OCI-LY1 (cell line): ENCODE measurements at regions not wholly inside any gene's neighbourhood (a gene's known extent, or its start where the extent isn't known, plus 50 kb on each side); places are given as distances from the start of the nearest gene placed in this dataset.

Experiments used
- H2AFZ ChIP-seq: fragments of 200-600 bp; sonication (generic), shearing (Covaris generic); 2 replicates; pipeline ENCODE4 v1.6.0; 2014; ENCODE audit warnings: antibody characterized with exemption, mild to moderate bottlenecking, low read length
- H3F3A ChIP-seq: fragments of 200-600 bp; sonication (generic), shearing (Covaris generic); 2 replicates; pipeline ENCODE4 v1.6.0; 2014; ENCODE audit warnings: mild to moderate bottlenecking, antibody characterized with exemption, low read length, moderate library complexity; ENCODE audit not compliant: insufficient read depth
- H3K27ac ChIP-seq: fragments of 200-600 bp; sonication (generic); 2 replicates; pipeline ENCODE4 v1.5.1; 2014; ENCODE audit warnings: low read length, mixed run types, mild to moderate bottlenecking, low read depth; ENCODE audit not compliant: poor library complexity, severe bottlenecking
- H3K27me3 ChIP-seq: fragments of 200-600 bp; sonication (generic); 2 replicates; pipeline ENCODE4 v1.6.0; 2014; ENCODE audit warnings: antibody characterized with exemption, mild to moderate bottlenecking, low read length, moderate library complexity; ENCODE audit not compliant: insufficient read depth
- H3K36me3 ChIP-seq: fragments of 200-600 bp; sonication (generic); 2 replicates; pipeline ENCODE4 v1.6.1; 2014; ENCODE audit warnings: mild to moderate bottlenecking, antibody characterized with exemption, low read length, moderate library complexity, mixed read lengths; ENCODE audit not compliant: insufficient read depth
- H3K4me1 ChIP-seq: fragments of 200-600 bp; sonication (generic); 2 replicates; pipeline ENCODE4 v1.5.1; 2014; ENCODE audit warnings: mild to moderate bottlenecking, low read length, moderate library complexity; ENCODE audit not compliant: insufficient read depth, severe bottlenecking
- H3K4me2 ChIP-seq: fragments of 200-600 bp; sonication (generic), shearing (Covaris generic); 2 replicates; pipeline ENCODE4 v1.6.1; 2014; ENCODE audit warnings: low read length
- H3K4me3 ChIP-seq: fragments of 200-600 bp; sonication (generic); 2 replicates; pipeline ENCODE4 v1.5.1; 2014; ENCODE audit warnings: low read length, low read depth, mild to moderate bottlenecking, mixed read lengths; ENCODE audit not compliant: poor library complexity, severe bottlenecking
- H3K79me2 ChIP-seq: fragments of 200-600 bp; shearing (Covaris generic); 2 replicates; pipeline ENCODE4 v1.6.1; 2016; ENCODE audit warnings: mixed run types, low read length, mixed read lengths; ENCODE audit not compliant: insufficient read depth
- H3K9ac ChIP-seq: fragments of 200-600 bp; sonication (generic), shearing (Covaris generic); 2 replicates; pipeline ENCODE4 v1.6.1; 2014; ENCODE audit warnings: mild to moderate bottlenecking, low read length, mixed read lengths
- H3K9me2 ChIP-seq: fragments of 200-600 bp; sonication (generic), shearing (Covaris generic); 2 replicates; pipeline ENCODE4 v1.6.1; 2014; ENCODE audit warnings: low read depth, mild to moderate bottlenecking, low read length, mixed read lengths
- H3K9me3 ChIP-seq: fragments of 200-600 bp; shearing (Covaris generic); 2 replicates; pipeline ENCODE4 v1.6.1; 2014; ENCODE audit warnings: low read length, mixed read lengths
- H4K20me1 ChIP-seq: fragments of 200-600 bp; sonication (generic), shearing (Covaris generic); 2 replicates; pipeline ENCODE4 v1.6.0; 2016; ENCODE audit warnings: mild to moderate bottlenecking, low read length; ENCODE audit not compliant: insufficient read depth
- CTCF ChIP-seq: fragments of 200-600 bp; sonication (generic), shearing (Covaris generic); IDR thresholded peaks from 2 replicates; pipeline ENCODE4 v1.5.1; 2017; ENCODE audit warnings: mild to moderate bottlenecking, antibody characterized with exemption, low read length, moderate library complexity, mixed read lengths
- EZH2 ChIP-seq: fragments of 200-600 bp; sonication (generic), shearing (Covaris generic); IDR thresholded peaks from 2 replicates; pipeline ENCODE4 v1.8.0; 2017; ENCODE audit warnings: borderline replicate concordance, mixed run types, mild to moderate bottlenecking, antibody characterized with exemption, low read length, moderate library complexity, mixed read lengths

- no peaks in the 10 kb centered on the region for H4K20me1 ChIP-seq
- H3K27me3 ChIP-seq: peaks cover 5% of the 10 kb centered on the region
- H3K4me1 ChIP-seq: no peaks in the 10 kb centered on the region
- H3K79me2 ChIP-seq: no peaks in the 10 kb centered on the region
- no peaks in the 10 kb centered on the region for H3F3A ChIP-seq
- no peak overlapping the region for H3K4me2 ChIP-seq
- H3K9me3 ChIP-seq: no peaks in the 10 kb centered on the region
- no peak overlapping the region for H2AFZ ChIP-seq
- no peak overlapping the region for H3K9ac ChIP-seq
- H3K4me3 ChIP-seq: no peak overlapping the region
- no peaks in the 10 kb centered on the region for H3K9me2 ChIP-seq
- TF ChIP-seq CTCF (no peak), EZH2 (no peak)
- H3K36me3 ChIP-seq: no peaks in the 10 kb centered on the region
- H3K27ac ChIP-seq: no peak overlapping the region
These were observed 230.7 kb downstream of the NFATC2 start for GRCh38 chr20:51311636-51312479.

- no peak for TF ChIP-seq CTCF
- no peak for TF ChIP-seq EZH2
- Histone ChIP-seq H3K36me3 (no peaks in the 10 kb centered on the region), H3K27ac (no peak overlapping the region), H3K9me3 (no peaks in the 10 kb centered on the region), H3K4me2 (no peak overlapping the region), H3K4me3 (no peak overlapping the region), H3K27me3 (peaks cover 5% of the 10 kb centered on the region; the same call in 1 of the 2 replicates), H3K79me2 (no peaks in the 10 kb centered on the region), H3K9ac (no peak overlapping the region), H3F3A (no peaks in the 10 kb centered on the region), H3K9me2 (no peaks in the 10 kb centered on the region), H3K4me1 (no peaks in the 10 kb centered on the region), H2AFZ (no peak overlapping the region), H4K20me1 (no peaks in the 10 kb centered on the region)
These were observed 232.3 kb downstream of the NFATC2 start for GRCh38 chr20:51310216-51310615.

GRCh38 chr20:51309128-51309527, 233.4 kb downstream of the NFATC2 start:
- Histone ChIP-seq H3K9me2 (no peaks in the 10 kb centered on the region), H3K9me3 (peaks cover 4% of the 10 kb centered on the region), H3K27me3 (peaks cover 8% of the 10 kb centered on the region), H3K79me2 (no peaks in the 10 kb centered on the region), H4K20me1 (no peaks in the 10 kb centered on the region), H3K4me2 (no peak overlapping the region), H3K9ac (no peak overlapping the region), H3F3A (no peaks in the 10 kb centered on the region), H3K36me3 (no peaks in the 10 kb centered on the region), H3K4me3 (no peak overlapping the region), H2AFZ (no peak overlapping the region), H3K27ac (no peak overlapping the region), H3K4me1 (no peaks in the 10 kb centered on the region)
- TF ChIP-seq EZH2 (no peak), CTCF (no peak)
